Muscle of back (tissue), 3 donors: ENCODE measurements at regions not wholly inside any gene's neighbourhood (a gene's known extent, or its start where the extent isn't known, plus 50 kb on each side); places are given as distances from the start of the nearest gene placed in this dataset.
A peak's percentile ranks its signal among the peaks of the same experiment; 100 is the strongest.
"Not testable (repeated sequence)": the region's sequence is repeated elsewhere in the genome, so short reads cannot be mapped to it uniquely, and the experiment has no call there.

Source experiments
- DNase-seq, 3 donors: peaks; one replicate each; pipeline versions ENCODE4 v3.0.0 to v3.0.0-alpha.2; 2013

GRCh38 chr15:77944002-77944867 lies 133.3 kb downstream of the TBC1D2B start:
- peak; percentile 68 to 91 (median 86) for DNase-seq

GRCh38 chr15:77942611-77943211 lies 134.8 kb downstream of the TBC1D2B start:
- no peak for DNase-seq

- not testable (repeated sequence) for DNase-seq
Observed at GRCh38 chr15:77941090-77941827, 136.3 kb downstream of the TBC1D2B start.

DNA sequence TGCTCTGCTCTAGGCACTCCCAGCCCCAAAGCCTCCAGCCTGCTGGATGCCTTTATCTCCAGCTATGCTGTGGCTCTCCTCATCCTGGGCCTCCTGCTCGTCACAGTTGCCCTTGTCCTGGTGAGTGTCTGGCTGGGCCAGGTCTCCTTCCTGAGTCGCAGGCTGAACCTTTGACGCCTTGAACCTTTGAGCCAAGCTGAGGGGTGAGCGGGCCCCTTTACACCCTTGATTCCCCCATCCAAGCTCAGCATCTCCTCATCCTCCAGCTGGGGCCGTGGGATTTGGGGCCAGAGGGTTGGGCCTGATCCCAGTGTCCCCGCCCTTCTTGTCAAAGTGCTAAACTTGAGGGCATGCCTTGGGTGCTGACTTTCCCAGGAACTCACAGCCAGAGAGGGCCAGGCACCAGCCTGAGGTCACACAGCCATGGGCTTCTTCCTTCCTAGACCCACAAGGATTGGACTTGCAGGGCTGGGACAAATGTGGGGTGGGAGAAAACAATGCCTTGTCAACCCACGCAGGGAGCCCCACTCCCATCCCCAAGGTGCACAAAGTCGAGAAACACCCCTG lies 137.0 kb downstream of the TBC1D2B start:
- no peak for DNase-seq

DNA sequence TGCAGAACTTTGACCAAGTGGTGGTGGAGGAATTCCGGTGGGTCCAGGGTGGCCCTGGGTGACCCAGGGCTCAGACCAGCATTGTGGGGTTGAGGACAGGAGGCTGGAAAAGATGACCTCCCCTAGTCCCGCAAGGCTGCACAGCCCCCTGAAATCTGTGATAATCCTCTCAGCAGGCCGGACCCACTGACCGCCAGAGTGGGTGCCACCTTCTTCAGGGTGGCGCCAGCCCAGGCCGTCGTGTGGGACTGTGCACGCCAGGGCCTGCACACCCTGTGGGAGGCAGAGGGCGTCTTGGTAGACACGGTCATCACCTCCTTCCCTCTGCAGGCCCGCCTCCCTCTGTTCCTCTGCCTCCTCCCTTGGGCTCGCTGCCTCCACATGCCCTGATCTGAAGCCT lies 137.7 kb downstream of the TBC1D2B start:
- DNase-seq: no peak

GRCh38 chr15:77939026-77939425 lies 138.5 kb downstream of the TBC1D2B start:
- DNase-seq: peak in 1 of 3 donors; percentile 22

- not testable (repeated sequence) for DNase-seq
Observed at GRCh38 chr15:77938546-77938945, 139.0 kb downstream of the TBC1D2B start.

DNA sequence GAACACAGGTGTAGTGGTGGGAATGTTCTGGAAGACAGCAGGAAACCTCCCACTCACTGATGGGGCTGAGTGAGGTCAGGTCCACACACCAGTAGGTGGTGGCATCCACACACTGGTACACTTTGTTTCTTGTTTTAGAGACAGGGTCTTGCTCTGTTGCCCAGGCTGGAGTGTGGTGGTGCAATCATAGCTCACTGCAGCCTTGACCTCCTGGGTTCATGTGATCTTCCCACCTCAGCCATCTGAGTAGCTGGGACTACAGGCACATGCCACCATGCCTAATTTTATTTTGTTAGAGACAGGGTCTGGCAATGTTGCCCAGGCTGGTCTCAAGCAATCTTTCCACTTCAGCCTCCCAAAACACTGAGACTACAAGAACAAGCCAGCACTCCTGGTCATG lies 140.9 kb downstream of the TBC1D2B start:
- not testable (repeated sequence) for DNase-seq

- DNase-seq: not testable (repeated sequence)
Observed at GRCh38 chr15:77934516-77934915, 143.0 kb downstream of the TBC1D2B start.

GRCh38 chr15:77930907-77931306 lies 146.6 kb downstream of the TBC1D2B start:
- DNase-seq: not testable (repeated sequence)

GRCh38 chr15:77930490-77930889 lies 147.0 kb downstream of the TBC1D2B start:
- DNase-seq: not testable (repeated sequence)

DNA sequence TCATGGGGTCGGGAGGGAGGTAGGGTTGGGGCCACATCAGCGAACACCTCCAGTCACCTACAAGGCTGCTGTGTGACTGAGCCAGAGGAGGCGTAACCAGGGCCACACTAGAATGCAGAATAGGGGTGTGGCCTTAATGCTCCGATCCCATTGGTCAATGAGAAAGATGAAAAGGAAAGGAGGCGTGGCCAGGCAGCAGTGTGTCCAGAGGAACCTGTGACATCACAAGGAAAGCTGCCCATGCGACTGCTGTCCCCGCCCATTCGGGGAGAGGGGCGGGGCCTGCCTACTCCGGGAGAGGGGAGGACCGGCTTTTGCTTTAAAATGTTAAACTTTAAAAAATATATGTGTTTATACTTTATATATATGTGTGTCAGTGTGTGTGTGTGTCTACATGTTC lies 150.7 kb downstream of the TBC1D2B start:
- DNase-seq: not testable (repeated sequence)

DNA sequence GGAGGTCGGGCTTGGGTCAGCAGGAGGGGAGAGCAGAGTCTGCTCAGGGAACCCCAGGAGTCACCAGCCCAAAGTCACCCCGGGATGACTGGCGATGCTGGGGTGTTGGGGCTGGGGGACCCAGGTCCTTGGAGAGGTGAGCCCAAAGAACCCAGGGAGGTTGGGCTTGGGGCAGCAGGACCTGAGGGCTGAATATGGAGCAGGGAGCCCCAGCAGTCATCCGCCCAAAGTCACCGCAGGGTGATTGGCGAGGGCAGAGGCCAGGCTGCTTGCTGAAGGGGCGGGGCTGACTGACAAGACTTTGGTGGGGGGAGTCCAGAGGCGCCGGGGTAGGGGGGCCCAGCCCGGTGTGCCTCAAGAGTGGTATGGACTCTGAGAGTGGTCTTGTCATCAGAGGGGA lies 151.2 kb downstream of the TBC1D2B start:
- DNase-seq: not testable (repeated sequence)

- DNase-seq: peak in 2 of 3 donors; percentile 38 to 75
Observed at GRCh38 chr15:77925101-77925500, 152.4 kb downstream of the TBC1D2B start.

DNA sequence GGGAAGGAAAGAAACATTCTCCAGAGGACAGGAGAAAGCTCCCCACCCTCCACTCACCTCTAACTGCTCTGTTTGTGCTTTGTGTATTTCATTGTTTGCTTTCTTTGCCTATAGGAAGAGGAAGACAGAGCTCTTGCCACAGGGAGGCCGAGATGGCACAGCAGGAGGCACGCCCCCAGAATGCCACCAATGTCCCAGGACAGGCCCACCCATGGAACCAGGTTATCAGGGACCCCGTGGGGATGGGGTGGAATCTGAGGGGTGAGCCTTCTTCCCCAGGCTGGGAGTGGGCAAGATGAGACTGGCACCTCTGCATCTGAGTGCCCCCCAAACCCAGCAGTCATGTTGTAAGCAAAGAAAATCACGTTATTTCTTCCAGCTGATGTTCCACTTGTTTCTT lies 155.8 kb downstream of the TBC1D2B start:
- DNase-seq: no peak

DNA sequence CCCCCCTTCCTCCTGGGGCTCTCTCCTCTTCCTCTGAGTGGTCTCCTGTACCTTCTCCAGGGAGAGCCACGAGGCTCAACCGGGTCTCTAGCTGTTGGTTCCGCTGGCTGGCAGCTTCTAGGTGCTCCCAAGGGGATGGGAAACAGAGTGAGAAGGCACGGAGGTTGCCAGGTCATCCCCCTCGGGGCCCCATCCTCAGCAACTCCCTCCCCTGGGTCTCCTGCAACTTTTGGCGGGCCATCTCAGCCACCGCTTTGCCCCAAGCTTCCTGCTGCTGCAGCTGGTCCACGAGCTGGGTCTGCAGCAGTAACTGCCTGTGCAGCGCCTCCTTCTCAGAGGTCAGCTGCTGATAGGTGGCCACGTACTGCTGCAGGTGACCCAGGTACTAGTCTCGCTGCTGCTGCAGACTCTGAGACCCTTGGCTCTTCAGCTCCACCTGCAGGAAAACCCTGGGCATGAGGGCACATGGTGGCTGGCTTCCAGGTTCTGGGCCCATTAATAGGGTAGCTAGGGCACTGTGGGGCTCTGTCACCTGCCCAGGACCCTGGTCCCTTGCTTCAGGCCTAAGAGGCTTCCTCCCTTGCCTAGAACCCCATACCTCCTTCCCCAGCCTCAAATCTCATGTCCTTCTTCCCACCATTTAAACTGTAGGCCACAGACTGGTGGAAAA lies 160.4 kb downstream of the TBC1D2B start:
- DNase-seq: not testable (repeated sequence)

- DNase-seq: not testable (repeated sequence)
Observed at GRCh38 chr15:77915961-77916330, 161.6 kb downstream of the TBC1D2B start.

GRCh38 chr15:77915261-77915960 lies 162.1 kb downstream of the TBC1D2B start:
- no peak for DNase-seq

GRCh38 chr15:77914531-77914930 lies 163.0 kb downstream of the TBC1D2B start:
- DNase-seq: not testable (repeated sequence)

GRCh38 chr15:77910030-77910911 lies 167.2 kb downstream of the TBC1D2B start:
- DNase-seq: peak; percentile 58 to 86 (median 60)
